SU-DHL-6 (cell line): ENCODE measurements at regions not wholly inside any gene's neighbourhood (a gene's known extent, or its start where the extent isn't known, plus 50 kb on each side); places are given as distances from the start of the nearest gene placed in this dataset.

Experiments used
- H2AFZ ChIP-seq: fragments of 200-600 bp; sonication (generic); 2 replicates; pipeline ENCODE4 v1.6.1; 2014; ENCODE audit warnings: low read depth, mild to moderate bottlenecking, moderate library complexity, mixed read lengths, antibody characterized with exemption, low read length; ENCODE audit not compliant: severe bottlenecking
- H3F3A ChIP-seq: fragments of 200-600 bp; shearing (Covaris generic); 2 replicates; pipeline ENCODE4 v1.6.0; 2016; ENCODE audit warnings: antibody characterized with exemption, mild to moderate bottlenecking; ENCODE audit not compliant: insufficient read depth
- H3K27ac ChIP-seq: fragments of 200-600 bp; sonication (generic); 2 replicates; pipeline ENCODE4 v1.5.1; 2016; ENCODE audit warnings: low read depth, mild to moderate bottlenecking, low read length, moderate library complexity, mixed read lengths
- H3K27me3 ChIP-seq: fragments of 200-600 bp; sonication (generic), shearing (Covaris generic); 2 replicates; pipeline ENCODE4 v1.6.0; 2014; ENCODE audit warnings: mild to moderate bottlenecking, low read length
- H3K36me3 ChIP-seq: fragments of 200-600 bp; sonication (generic); 2 replicates; pipeline ENCODE4 v1.6.1; 2014; ENCODE audit warnings: mild to moderate bottlenecking, low read length, mixed read lengths
- H3K4me2 ChIP-seq: fragments of 300-600, 200-600 bp; shearing (Covaris generic), sonication (generic); 2 replicates; pipeline ENCODE4 v1.6.0; 2014; ENCODE audit warnings: low read length, low read depth, mild to moderate bottlenecking; ENCODE audit not compliant: poor library complexity, severe bottlenecking
- H3K4me3 ChIP-seq: fragments of 200-600 bp; sonication (generic); 2 replicates; pipeline ENCODE4 v1.5.1; 2014; ENCODE audit warnings: antibody characterized with exemption, low read length, mild to moderate bottlenecking, mixed read lengths; ENCODE audit not compliant: insufficient read depth, poor library complexity, severe bottlenecking
- H3K79me2 ChIP-seq: fragments of 200-600 bp; sonication (generic); 2 replicates; pipeline ENCODE4 v1.6.1; 2014; ENCODE audit warnings: mild to moderate bottlenecking, low read length, moderate library complexity; ENCODE audit not compliant: insufficient read depth
- H3K9ac ChIP-seq: fragments of 200-600 bp; sonication (generic); 2 replicates; pipeline ENCODE4 v1.7.0; 2014; ENCODE audit warnings: mild to moderate bottlenecking, low read length
- H3K9me2 ChIP-seq: fragments of 200-600 bp; sonication (generic); replicated peaks from 2 replicates; pipeline ENCODE4 v1.6.1; 2014; ENCODE audit warnings: low read length; ENCODE audit not compliant: insufficient read depth
- H3K9me3 ChIP-seq: fragments of 200-600 bp; sonication (generic); 2 replicates; pipeline ENCODE4 v1.6.1; 2014; ENCODE audit warnings: low read length, mixed read lengths; ENCODE audit not compliant: insufficient read depth
- H4K20me1 ChIP-seq: fragments of 200-600 bp; sonication (generic); 2 replicates; pipeline ENCODE4 v1.6.1; 2014; ENCODE audit warnings: low read depth, mild to moderate bottlenecking, antibody characterized with exemption, low read length, moderate library complexity, mixed read lengths
- EZH2phosphoT487 ChIP-seq: fragments of 200-600 bp; sonication (generic), shearing (Covaris generic); conservative IDR thresholded peaks from 2 replicates; pipeline ENCODE4 v1.6.1; 2018; ENCODE audit warnings: mild to moderate bottlenecking, antibody characterized with exemption, low read length, moderate library complexity, mixed read lengths
- TF ChIP-seq, protein P1 (sequence below): fragments of 200-600 bp; sonication (generic); IDR thresholded peaks from one replicate; pipeline ENCODE4 v1.5.1; 2017; ENCODE audit warnings: antibody characterized with exemption, mild to moderate bottlenecking, low read length, moderate library complexity; ENCODE audit not compliant: insufficient read depth, poor library complexity, severe bottlenecking

DNA sequence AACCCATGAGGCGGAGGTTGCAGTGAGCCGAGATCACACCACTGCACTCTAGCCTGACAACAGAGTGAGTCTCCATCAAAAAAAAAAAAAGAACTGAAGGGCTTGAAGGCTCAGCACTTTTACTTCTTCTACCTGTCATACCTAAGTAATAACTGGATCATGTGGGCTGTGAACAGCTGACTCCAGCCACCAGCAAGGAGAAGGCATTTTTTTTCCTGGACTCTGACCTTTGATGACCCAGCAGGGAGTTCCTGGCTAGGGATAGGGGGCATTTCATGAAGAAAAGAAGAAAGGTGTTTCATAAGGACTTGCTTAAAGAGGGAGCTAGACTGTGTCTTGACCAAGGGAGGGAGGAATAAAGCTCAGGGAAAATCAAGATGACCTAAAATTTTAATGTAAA, 266.0 kb downstream of the ZNF621 start:
- H4K20me1 ChIP-seq = no peaks in the 10 kb centered on the region
- H3F3A ChIP-seq = no peaks in the 10 kb centered on the region
- no peak overlapping the region for H3K9ac ChIP-seq
- TF ChIP-seq, protein P1, sequence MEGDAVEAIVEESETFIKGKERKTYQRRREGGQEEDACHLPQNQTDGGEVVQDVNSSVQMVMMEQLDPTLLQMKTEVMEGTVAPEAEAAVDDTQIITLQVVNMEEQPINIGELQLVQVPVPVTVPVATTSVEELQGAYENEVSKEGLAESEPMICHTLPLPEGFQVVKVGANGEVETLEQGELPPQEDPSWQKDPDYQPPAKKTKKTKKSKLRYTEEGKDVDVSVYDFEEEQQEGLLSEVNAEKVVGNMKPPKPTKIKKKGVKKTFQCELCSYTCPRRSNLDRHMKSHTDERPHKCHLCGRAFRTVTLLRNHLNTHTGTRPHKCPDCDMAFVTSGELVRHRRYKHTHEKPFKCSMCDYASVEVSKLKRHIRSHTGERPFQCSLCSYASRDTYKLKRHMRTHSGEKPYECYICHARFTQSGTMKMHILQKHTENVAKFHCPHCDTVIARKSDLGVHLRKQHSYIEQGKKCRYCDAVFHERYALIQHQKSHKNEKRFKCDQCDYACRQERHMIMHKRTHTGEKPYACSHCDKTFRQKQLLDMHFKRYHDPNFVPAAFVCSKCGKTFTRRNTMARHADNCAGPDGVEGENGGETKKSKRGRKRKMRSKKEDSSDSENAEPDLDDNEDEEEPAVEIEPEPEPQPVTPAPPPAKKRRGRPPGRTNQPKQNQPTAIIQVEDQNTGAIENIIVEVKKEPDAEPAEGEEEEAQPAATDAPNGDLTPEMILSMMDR = no peak
- no peak for TF ChIP-seq EZH2phosphoT487
- no peaks in the 10 kb centered on the region for H3K27me3 ChIP-seq
- no peak overlapping the region for H2AFZ ChIP-seq
- H3K4me3 ChIP-seq = no peak overlapping the region
- no peaks in the 10 kb centered on the region for H3K36me3 ChIP-seq
- no peaks in the 10 kb centered on the region for H3K9me2 ChIP-seq
- no peaks in the 10 kb centered on the region for H3K79me2 ChIP-seq
- no peaks in the 10 kb centered on the region for H3K9me3 ChIP-seq
- H3K27ac ChIP-seq = no peak overlapping the region
- no peak overlapping the region for H3K4me2 ChIP-seq

DNA sequence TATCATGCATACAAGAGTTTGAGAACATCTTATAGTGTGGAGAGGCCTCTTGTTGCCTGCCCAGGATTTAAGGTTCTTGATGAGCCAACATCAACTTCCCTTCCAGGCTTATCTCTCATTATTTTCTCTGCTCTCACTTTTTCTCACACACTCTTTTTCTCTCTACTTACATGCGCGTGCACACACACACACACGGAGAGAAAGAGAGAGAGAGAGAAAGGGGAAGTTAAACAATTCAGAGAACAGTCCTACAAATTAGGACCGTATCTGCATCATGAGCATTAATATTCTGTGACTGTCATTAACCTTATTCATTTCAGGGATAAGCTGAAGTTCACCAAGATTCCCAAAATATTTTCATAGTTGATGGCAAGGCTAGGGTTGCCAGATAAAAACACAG, 269.0 kb downstream of the ZNF621 start:
- H3K79me2 ChIP-seq = no peaks in the 10 kb centered on the region

DNA sequence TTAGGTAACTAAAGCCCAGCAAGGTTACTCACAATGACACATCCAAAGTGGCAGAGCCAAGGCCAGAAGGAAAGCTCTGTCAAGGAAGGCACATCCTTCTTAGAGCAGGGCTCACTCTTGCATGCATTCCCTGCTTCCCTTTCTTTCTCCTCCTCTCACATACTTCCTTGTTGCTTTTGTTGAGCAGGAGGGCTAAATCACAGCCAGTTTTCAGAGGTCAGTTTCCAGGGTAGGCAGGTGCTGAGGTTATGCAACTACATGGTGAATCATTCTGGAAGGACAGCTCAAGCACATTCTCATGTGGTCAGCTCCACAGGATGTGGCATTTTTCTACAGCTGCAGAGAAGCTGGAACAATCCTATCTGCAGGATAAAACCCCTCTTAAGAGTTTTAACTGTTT, 275.6 kb downstream of the ZNF621 start:
- no peak overlapping the region for H2AFZ ChIP-seq
- TF ChIP-seq, protein P1 = no peak
- no peak for TF ChIP-seq EZH2phosphoT487

More for the DNA sequence above, 269.0 kb downstream of the ZNF621 start:
- no peak for TF ChIP-seq EZH2phosphoT487
- TF ChIP-seq, protein P1 = no peak
- H4K20me1 ChIP-seq = no peaks in the 10 kb centered on the region
- no peaks in the 10 kb centered on the region for H3K9me2 ChIP-seq
- no peaks in the 10 kb centered on the region for H3K27me3 ChIP-seq
- H3K4me3 ChIP-seq = no peak overlapping the region
- no peaks in the 10 kb centered on the region for H3F3A ChIP-seq
- H3K27ac ChIP-seq = no peak overlapping the region
- H3K9me3 ChIP-seq = no peaks in the 10 kb centered on the region
- no peaks in the 10 kb centered on the region for H3K36me3 ChIP-seq
- H3K4me2 ChIP-seq = no peak overlapping the region
- no peak overlapping the region for H2AFZ ChIP-seq
- H3K9ac ChIP-seq = no peak overlapping the region

DNA sequence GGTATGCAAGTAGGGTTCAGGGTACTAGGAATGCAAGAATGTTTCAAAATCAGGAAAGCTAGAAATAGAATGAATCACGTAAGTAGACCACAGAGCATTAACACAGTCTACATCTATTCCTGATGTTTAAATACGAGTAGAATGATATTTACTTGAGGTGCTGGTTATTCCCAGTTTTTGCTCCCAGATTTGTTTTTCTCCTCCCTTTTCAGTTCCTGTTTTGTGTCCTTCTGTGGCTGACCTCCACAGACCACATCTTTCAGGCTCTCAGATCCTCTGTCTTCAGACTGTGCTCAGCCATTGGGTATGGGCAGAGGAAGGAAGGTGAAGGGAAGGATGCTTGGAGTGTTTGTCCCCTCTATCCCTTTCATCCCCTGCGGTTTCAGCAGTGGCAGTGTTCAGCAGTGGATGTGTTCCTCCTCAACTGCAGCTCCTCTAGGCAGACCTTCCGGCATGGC, 276.6 kb downstream of the ZNF621 start:
- Histone ChIP-seq H3K4me2 (no peak overlapping the region), H3K36me3 (no peaks in the 10 kb centered on the region), H2AFZ (no peak overlapping the region), H3K4me3 (no peak overlapping the region), H3K9me3 (no peaks in the 10 kb centered on the region), H3K79me2 (no peaks in the 10 kb centered on the region), H3K9ac (no peak overlapping the region), H4K20me1 (no peaks in the 10 kb centered on the region), H3F3A (no peaks in the 10 kb centered on the region), H3K9me2 (no peaks in the 10 kb centered on the region), H3K27ac (no peak overlapping the region), H3K27me3 (no peaks in the 10 kb centered on the region)
- no peak for TF ChIP-seq EZH2phosphoT487
- TF ChIP-seq, protein P1 = no peak

More for the DNA sequence above, 275.6 kb downstream of the ZNF621 start:
- H3K9me2 ChIP-seq = no peaks in the 10 kb centered on the region
- H3K4me3 ChIP-seq = no peak overlapping the region
- H3K9ac ChIP-seq = no peak overlapping the region
- no peaks in the 10 kb centered on the region for H3K27me3 ChIP-seq
- no peaks in the 10 kb centered on the region for H3K9me3 ChIP-seq
- H3K4me2 ChIP-seq = no peak overlapping the region
- H3K36me3 ChIP-seq = no peaks in the 10 kb centered on the region
- H3K79me2 ChIP-seq = no peaks in the 10 kb centered on the region
- no peaks in the 10 kb centered on the region for H4K20me1 ChIP-seq
- no peaks in the 10 kb centered on the region for H3F3A ChIP-seq
- H3K27ac ChIP-seq = no peak overlapping the region
